Neural progenitor cell (in vitro differentiated cells): ENCODE measurements at regions not wholly inside any gene's neighbourhood (a gene's known extent, or its start where the extent isn't known, plus 50 kb on each side); places are given as distances from the start of the nearest gene placed in this dataset.

Experiments used
- EZH2 ChIP-seq: fragments of 200-600 bp; sonication (generic); IDR thresholded peaks from 2 replicates; pipeline ENCODE4 v1.6.1; 2017; ENCODE audit warnings: antibody characterized with exemption, mild to moderate bottlenecking, moderate library complexity
- TF ChIP-seq, protein P1 (sequence below): fragments of 200-600 bp; sonication (generic); IDR thresholded peaks from 2 replicates; pipeline ENCODE4 v1.5.1; 2017; ENCODE audit warnings: antibody characterized with exemption, mild to moderate bottlenecking

GRCh38 chr17:53707566-53707965 is 115.2 kb upstream of the KIF2B start:
- TF ChIP-seq, protein P1, sequence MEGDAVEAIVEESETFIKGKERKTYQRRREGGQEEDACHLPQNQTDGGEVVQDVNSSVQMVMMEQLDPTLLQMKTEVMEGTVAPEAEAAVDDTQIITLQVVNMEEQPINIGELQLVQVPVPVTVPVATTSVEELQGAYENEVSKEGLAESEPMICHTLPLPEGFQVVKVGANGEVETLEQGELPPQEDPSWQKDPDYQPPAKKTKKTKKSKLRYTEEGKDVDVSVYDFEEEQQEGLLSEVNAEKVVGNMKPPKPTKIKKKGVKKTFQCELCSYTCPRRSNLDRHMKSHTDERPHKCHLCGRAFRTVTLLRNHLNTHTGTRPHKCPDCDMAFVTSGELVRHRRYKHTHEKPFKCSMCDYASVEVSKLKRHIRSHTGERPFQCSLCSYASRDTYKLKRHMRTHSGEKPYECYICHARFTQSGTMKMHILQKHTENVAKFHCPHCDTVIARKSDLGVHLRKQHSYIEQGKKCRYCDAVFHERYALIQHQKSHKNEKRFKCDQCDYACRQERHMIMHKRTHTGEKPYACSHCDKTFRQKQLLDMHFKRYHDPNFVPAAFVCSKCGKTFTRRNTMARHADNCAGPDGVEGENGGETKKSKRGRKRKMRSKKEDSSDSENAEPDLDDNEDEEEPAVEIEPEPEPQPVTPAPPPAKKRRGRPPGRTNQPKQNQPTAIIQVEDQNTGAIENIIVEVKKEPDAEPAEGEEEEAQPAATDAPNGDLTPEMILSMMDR = no peak
- TF ChIP-seq EZH2 = no peak
